HT1080 (cell line): ENCODE measurements at regions not wholly inside any gene's neighbourhood (a gene's known extent, or its start where the extent isn't known, plus 50 kb on each side); places are given as distances from the start of the nearest gene placed in this dataset.
A peak's percentile ranks its signal among the peaks of the same experiment; 100 is the strongest.

Experiments
- DNase-seq: peaks from one replicate; pipeline ENCODE4 v3.0.0-alpha.2; 2015; ENCODE audit warnings: low read depth

DNA sequence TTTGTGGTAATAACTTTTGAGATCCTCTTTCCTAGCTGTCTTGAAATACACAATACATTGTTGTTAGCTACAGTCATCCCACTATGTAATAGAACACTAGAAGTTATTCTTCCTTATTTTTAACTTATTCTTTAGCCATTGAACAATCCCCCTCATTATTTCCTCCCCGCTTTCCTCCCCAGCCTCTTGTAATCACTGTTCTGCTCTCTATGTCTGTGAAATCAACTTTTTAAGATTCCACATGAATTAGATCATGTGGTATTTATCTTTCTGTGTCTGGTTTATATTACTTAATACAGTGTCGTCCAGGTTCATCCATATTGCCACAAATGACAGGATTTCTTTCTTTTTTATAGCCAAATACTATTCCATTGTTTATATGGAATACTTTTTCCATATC is 72.9 kb downstream of the SLC10A2 start:
- DNase-seq, result no peak

GRCh38 chr13:102984210-102984609 is 82.0 kb downstream of the SLC10A2 start:
- no peak for DNase-seq

- peak; percentile 40 for DNase-seq
Observed at GRCh38 chr13:102983496-102983895, 82.7 kb downstream of the SLC10A2 start.

- DNase-seq, result no peak
Observed at GRCh38 chr13:102980331-102980982, 85.8 kb downstream of the SLC10A2 start.

GRCh38 chr13:102978168-102978567 is 88.0 kb downstream of the SLC10A2 start:
- peak; percentile 11 for DNase-seq

DNA sequence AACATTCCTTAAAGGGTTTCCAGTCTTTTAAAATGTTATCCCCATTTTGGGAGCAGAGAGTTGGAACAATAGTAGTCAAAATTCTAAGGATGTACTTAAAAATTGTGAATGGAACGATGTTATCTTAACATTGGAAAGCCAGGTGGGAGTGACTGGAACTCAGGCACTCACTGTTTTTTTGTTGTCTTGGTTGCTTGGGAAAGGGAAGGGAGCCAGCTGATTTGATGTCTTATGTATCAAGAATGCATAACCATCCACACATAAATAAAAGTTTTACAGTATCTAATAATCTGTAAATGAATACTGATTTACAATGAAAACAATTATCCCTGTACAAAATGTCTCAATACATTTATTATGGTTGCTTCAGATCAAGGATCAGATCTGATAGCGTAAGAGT is 88.7 kb downstream of the SLC10A2 start:
- DNase-seq, result no peak

GRCh38 chr13:102974317-102975087 is 91.7 kb downstream of the SLC10A2 start:
- no peak for DNase-seq

DNA sequence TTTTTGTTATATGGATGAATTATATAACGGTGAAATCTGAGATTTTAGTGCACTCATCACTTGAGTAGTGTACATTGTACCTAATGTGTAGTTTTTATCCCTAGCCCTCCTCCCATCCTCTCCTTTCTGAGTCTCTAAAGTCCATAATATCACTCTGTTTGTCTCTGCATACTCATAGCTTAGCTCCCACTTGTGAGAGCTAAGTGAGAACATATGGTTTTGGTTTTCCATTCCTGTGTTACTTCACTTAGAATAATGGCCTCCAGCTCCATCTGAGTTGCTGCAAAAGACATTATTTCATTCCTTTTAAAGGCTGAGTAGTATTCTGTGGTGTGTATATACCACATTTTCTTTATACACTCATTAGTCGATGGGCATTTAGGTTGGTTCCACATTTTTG is 94.0 kb downstream of the SLC10A2 start:
- DNase-seq, result no peak

DNA sequence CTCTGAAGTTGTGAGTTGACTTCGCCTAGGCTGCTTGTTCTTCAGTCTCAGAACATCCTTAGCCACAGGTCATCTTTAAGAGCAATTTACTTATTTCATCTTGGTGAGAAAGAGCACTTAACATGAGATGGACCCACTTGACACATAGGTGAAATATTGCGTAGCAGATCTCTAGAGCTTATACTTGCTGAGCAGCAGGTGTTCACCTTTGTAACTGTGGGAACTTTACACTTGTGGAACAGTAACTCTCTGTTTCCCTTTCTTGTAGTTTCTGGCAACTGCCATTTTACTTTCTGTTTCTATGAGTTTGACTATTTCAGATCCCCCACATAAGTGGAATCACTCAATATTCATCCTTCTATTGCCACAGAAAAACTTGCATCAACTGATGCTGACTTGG is 95.7 kb downstream of the SLC10A2 start:
- DNase-seq, result no peak

DNA sequence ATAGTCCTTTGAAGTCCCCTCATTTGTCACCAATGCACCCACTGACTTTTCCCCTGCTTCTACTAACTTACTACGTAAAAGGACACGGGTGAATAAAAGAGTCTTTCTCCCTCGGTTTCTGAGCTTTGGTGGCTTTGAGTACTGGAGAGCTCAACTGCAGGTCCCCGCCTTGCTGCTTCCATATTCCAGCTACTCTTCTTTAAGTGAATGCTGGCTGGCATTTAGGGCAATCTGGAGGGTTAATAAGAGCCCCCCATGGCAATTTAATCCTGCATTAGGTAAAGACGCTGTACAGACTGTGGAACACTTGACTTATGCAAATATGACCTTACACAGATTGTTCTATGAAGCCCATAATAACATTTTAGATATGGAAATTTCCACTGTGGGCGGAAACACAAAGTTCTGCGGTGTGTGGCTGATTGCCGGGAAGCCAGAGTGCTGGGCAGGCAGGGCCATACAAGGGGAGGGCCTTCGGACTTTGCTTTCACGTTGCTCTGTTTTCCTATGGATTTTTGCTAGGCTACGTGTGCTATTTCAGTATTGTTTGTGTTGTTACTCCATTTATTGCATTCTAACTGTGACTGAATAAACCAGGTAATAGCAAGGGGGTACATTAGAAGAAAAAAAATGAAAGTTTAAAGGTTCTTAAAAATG is 97.5 kb downstream of the SLC10A2 start:
- no peak for DNase-seq

DNA sequence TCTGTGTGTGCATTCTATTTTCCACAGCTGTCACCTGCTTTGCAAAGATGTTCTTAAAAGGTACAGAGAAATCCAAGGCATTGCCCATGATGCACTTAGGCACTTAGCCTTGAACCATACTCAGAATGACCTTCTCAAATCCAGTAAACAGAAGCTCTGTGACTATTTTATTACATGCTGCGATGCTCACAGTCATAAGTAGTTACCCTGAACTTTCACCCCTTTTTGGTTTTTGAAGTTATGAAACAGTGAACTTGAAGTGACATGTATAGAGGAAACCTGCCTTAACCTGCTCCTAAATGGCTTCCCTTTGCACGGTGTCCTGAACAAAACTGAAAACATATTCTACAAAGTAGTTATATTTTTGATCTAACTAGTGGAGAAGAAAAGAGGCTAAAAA is 100.4 kb downstream of the SLC10A2 start:
- DNase-seq, result no peak

- no peak for DNase-seq
Observed at GRCh38 chr13:102962430-102962829, 103.8 kb downstream of the SLC10A2 start.

DNA sequence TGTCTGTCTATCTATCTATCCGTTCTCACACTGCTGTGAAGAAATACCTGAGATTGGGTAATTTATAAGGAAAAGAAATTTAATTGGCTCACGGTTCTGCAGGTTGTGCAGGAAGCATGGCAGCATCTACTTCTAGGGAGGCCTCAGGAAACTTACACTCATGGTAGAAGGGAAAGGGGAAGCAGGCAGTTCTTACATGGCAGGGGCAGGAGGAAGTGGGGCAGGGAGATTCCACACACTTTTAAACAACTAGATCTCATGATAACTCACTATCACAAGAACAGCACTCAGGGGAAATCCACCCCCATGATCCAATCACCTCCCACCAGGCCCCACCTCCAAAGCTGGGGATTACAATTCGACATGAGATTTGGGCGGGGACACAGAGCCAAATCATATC is 105.3 kb downstream of the SLC10A2 start:
- DNase-seq, result no peak

- DNase-seq, result no peak
Observed at GRCh38 chr13:102956449-102956848, 109.8 kb downstream of the SLC10A2 start.

- DNase-seq, result no peak
Observed at GRCh38 chr13:102954350-102954749, 108.5 kb downstream of the ERCC5 start.

- no peak for DNase-seq
Observed at GRCh38 chr13:102951808-102952207, 106.0 kb downstream of the ERCC5 start.

DNA sequence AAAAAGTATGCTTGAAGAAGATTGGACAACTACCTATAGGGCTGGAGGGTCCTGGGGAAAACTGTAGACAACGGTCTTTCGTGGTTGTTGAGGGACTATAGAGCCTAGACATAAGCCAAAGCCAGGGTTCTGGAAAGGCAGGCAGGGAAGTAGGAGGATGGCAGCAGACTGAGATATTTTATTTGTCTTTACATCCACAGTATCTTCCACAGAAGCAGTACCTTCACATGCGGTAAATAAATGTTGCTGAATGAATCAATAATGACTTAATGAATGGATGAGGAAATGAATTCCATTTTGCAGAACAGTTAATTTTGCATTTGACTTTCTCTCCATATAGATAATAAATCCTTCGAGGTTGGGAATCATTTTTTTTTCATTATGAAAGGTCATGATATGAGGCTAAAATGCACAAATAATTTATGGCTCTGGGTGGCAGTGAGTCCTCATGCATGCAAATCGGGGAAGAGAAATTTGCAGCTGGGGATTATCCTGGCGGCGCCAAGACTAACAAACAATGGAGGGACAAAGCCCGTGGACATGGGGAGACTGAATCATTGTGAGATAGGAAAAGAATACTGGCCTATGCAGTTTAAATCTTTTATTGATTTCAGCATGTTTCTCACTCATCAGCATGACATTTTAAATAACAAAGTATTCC is 102.0 kb downstream of the ERCC5 start:
- DNase-seq, result no peak

GRCh38 chr13:102945886-102946285 is 100.1 kb downstream of the ERCC5 start:
- no peak for DNase-seq

GRCh38 chr13:102945324-102945815 is 99.5 kb downstream of the ERCC5 start:
- no peak for DNase-seq

DNA sequence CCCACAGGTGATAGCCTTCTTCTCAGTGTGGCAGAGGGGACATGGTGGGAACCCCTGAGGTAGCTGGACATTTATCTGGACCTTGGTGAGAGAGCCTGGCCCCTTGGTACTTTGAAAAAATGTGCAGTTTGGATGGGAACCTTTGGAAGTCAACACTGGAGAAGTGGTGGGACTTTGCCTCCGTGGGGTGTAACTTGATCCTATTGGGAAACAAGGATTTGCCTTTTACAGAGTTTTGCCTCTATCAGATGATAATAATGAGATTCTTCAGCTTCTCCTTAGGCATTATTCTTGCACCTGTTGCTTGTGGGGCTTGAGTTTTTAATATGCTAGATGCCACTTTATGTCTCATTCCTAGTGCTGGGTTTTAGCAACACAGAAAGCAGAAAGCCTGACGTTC is 99.0 kb downstream of the ERCC5 start:
- DNase-seq, result no peak

- DNase-seq, result no peak
Observed at GRCh38 chr13:102940770-102941169, 94.9 kb downstream of the ERCC5 start.

DNA sequence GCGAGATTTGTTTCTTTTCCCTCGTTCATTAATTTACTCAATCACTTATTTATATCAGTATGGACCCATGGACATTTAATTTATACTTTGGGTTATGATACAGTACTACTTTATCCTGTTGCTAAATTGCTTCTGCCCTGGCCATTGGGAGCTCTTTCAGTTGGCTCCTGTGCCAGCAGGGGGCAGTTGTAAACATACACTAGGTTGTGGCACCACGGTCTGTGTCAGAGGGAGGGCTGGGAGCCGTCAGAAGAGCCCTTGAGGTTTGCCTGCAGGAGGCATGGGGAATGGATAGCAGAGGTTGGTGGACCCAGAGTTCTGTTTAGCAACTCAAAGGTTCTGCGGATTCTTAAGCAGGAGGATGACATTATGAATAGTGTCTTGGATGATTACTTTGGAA is 94.3 kb downstream of the ERCC5 start:
- DNase-seq, result peak; percentile 4
